Astrocyte of the spinal cord (primary cell): ENCODE measurements at regions not wholly inside any gene's neighbourhood (a gene's known extent, or its start where the extent isn't known, plus 50 kb on each side); places are given as distances from the start of the nearest gene placed in this dataset.

Experiments used
- DNase-seq: peaks from one replicate; pipeline ENCODE4 v3.0.0; 2011; ENCODE audit warnings: low read depth, low spot score
- H3K4me3 ChIP-seq: 2 replicates; pipeline ENCODE4 v1.5.1; 2011; ENCODE audit warnings: low read depth, mild to moderate bottlenecking, low read length, moderate library complexity
- in situ Hi-C: cut with HindIII; loops from 2 replicates; pipeline ENCODE4 v1.10.0; 2017; ENCODE audit warnings: low sequenced_read_pairs
- TF ChIP-seq, protein P1 (sequence below): IDR thresholded peaks from 2 replicates; pipeline ENCODE4 v1.5.1; 2012; ENCODE audit warnings: low read depth, mild to moderate bottlenecking, low read length, inconsistent platforms

DNA sequence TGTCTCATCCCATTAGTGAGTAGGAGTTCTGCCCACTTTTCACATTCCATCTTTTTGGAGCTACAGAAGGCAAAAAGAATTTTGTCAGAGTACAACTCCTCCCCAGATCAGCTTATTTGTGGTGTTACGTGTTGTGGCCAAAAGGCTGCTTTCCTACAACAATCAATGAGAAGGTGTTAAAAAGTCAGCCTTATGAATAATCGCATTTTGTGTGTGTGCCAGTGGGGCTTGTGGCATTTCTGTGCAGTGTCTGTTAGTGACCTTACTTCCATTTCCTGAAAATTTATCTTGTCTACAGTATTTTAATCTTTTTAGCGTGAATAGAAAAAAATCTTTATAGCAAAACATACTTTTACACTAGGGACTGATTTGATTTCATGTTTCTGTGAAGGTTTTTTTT lies 458.3 kb upstream of the LCORL start:
- in situ Hi-C loops: no loop called here
- H3K4me3 ChIP-seq: no peak overlapping the region
- no peak for DNase-seq
- TF ChIP-seq, protein P1, sequence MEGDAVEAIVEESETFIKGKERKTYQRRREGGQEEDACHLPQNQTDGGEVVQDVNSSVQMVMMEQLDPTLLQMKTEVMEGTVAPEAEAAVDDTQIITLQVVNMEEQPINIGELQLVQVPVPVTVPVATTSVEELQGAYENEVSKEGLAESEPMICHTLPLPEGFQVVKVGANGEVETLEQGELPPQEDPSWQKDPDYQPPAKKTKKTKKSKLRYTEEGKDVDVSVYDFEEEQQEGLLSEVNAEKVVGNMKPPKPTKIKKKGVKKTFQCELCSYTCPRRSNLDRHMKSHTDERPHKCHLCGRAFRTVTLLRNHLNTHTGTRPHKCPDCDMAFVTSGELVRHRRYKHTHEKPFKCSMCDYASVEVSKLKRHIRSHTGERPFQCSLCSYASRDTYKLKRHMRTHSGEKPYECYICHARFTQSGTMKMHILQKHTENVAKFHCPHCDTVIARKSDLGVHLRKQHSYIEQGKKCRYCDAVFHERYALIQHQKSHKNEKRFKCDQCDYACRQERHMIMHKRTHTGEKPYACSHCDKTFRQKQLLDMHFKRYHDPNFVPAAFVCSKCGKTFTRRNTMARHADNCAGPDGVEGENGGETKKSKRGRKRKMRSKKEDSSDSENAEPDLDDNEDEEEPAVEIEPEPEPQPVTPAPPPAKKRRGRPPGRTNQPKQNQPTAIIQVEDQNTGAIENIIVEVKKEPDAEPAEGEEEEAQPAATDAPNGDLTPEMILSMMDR: no peak

GRCh38 chr4:18463987-18464559 lies 442.5 kb upstream of the LCORL start:
- no peak overlapping the region for H3K4me3 ChIP-seq
- TF ChIP-seq, protein P1: no peak
- in situ Hi-C loops: no loop called here
- DNase-seq: no peak

DNA sequence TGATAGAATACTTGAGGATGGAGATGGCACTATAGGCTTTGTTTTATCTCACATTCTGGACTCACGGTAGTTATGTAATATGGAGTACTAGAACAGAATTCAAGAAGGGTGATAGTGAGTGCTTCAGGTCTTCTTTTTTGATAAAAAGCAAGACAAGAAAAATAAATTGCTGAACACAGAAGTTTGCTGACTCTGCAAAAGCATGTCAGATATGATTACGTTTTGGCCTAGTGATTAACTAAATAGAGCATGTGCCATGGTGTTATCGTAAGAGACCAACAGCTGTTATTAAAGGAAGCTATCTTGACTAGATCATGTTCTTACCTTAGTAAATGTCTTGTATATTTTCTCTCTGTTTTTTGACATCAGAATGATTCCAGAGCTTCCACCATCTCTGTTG lies 436.9 kb upstream of the LCORL start:
- TF ChIP-seq, protein P1: no peak
- in situ Hi-C loops: no loop called here
- no peak overlapping the region for H3K4me3 ChIP-seq
- no peak for DNase-seq

GRCh38 chr4:18454349-18454748 lies 432.8 kb upstream of the LCORL start:
- in situ Hi-C loops: no loop called here
- DNase-seq: no peak
- TF ChIP-seq, protein P1: no peak
- H3K4me3 ChIP-seq: no peak overlapping the region

DNA sequence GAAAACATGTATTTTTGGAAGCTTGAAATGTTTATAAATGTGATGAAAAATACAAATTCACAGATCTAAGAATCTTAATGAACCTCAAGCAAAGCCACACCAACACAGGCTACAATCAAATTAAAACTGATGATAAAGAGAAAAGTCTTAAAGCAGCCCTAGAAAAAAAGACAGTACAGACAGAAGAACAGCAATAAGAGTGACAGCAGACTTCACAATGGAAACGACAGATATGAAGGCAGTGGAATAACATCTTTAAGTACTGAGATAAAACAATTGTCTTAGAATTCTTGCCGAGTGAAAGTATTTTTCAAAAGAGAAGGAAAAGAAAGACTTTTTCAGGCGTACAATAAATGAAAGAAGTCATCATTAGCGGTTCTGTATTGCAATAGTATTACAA lies 423.6 kb upstream of the LCORL start:
- DNase-seq: no peak
- TF ChIP-seq, protein P1: no peak
- in situ Hi-C loops: no loop called here
- H3K4me3 ChIP-seq: no peak overlapping the region

- H3K4me3 ChIP-seq: no peak overlapping the region
- TF ChIP-seq, protein P1: no peak
- DNase-seq: no peak
- in situ Hi-C loops: no loop called here
Observed at GRCh38 chr4:18444206-18444605, 422.7 kb upstream of the LCORL start.

GRCh38 chr4:18442957-18443356 lies 421.4 kb upstream of the LCORL start:
- H3K4me3 ChIP-seq: no peak overlapping the region
- TF ChIP-seq, protein P1: no peak
- DNase-seq: no peak
- in situ Hi-C loops: no loop called here
